HUES48 (cell line): ENCODE measurements at regions not wholly inside any gene's neighbourhood (a gene's known extent, or its start where the extent isn't known, plus 50 kb on each side); places are given as distances from the start of the nearest gene placed in this dataset.

Source experiments
- H3K27ac ChIP-seq: one replicate; pipeline ENCODE4 v1.7.0; 2013; ENCODE audit warnings: low read depth, low read length, inconsistent platforms
- H3K27me3 ChIP-seq: 2 replicates; pipeline ENCODE4 v1.6.1; 2013; ENCODE audit warnings: mild to moderate bottlenecking, low read length; ENCODE audit not compliant: control insufficient read depth, insufficient read depth
- H3K36me3 ChIP-seq: 2 replicates; pipeline ENCODE4 v1.6.1; 2013; ENCODE audit warnings: low read length; ENCODE audit not compliant: control insufficient read depth, insufficient read depth
- H3K4me1 ChIP-seq: 2 replicates; pipeline ENCODE4 v1.6.1; 2013; ENCODE audit warnings: mild to moderate bottlenecking, low read length; ENCODE audit not compliant: control insufficient read depth, insufficient read depth
- H3K4me3 ChIP-seq: 2 replicates; pipeline ENCODE4 v1.5.1; 2013; ENCODE audit warnings: mild to moderate bottlenecking, low read depth, low read length
- H3K9ac ChIP-seq: 2 replicates; pipeline ENCODE4 v1.6.1; 2013; ENCODE audit warnings: mild to moderate bottlenecking, low read depth, low read length, moderate library complexity
- H3K9me3 ChIP-seq: 2 replicates; pipeline ENCODE4 v1.6.1; 2013; ENCODE audit warnings: low read length; ENCODE audit not compliant: control insufficient read depth, insufficient read depth

DNA sequence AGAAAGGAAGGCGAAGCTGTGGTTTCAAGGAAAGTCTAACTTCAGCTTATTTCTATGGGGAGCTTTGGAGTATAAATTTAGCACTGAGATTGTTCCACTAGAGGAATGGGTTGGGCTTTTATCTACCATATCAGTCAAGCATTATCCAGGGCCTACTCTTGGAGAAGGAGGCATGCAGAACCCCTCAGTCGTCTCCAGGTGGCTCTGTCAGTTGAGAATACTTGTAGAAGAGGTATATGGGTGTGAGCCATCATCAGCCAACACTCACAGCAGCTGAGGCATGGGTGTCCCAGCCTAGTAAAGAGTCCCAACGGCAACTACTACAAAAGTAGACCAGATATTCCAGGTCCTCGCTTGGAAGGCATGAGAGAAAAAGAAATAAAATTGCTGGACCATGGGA is 548.5 kb upstream of the GRAMD2B start:
- H3K27ac ChIP-seq, result no peak overlapping the region
- H3K27me3 ChIP-seq, result no peaks in the 10 kb centered on the region
- no peak overlapping the region for H3K4me3 ChIP-seq
- no peaks in the 10 kb centered on the region for H3K9me3 ChIP-seq
- no peak overlapping the region for H3K9ac ChIP-seq
- peaks cover 8% of the 10 kb centered on the region for H3K4me1 ChIP-seq
- H3K36me3 ChIP-seq, result no peaks in the 10 kb centered on the region

GRCh38 chr5:125877248-125877647 is 546.0 kb upstream of the GRAMD2B start:
- no peak overlapping the region for H3K27ac ChIP-seq
- H3K4me3 ChIP-seq, result no peak overlapping the region
- H3K36me3 ChIP-seq, result no peaks in the 10 kb centered on the region
- no peaks in the 10 kb centered on the region for H3K9me3 ChIP-seq
- no peaks in the 10 kb centered on the region for H3K27me3 ChIP-seq
- H3K9ac ChIP-seq, result no peak overlapping the region
- no peaks in the 10 kb centered on the region; the same call in 1 of the 2 replicates for H3K4me1 ChIP-seq

DNA sequence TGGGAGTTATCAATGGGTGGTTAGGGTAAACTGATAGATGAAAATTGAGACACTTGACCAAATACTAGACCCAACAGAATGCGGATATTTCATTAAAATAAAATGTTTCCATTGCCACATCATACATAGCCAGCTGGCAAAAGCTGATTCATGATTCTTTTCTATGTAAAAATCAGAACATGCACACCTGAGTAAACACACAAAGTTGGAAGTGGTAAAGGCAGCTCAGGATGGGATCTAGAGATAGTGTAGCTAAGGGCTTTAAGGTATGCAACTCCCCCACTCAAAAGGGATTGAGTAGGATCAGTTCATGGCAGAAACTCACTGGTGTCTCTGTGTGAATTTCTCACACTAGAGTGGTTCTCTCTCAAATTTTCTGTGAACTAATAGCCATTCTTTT is 541.1 kb upstream of the GRAMD2B start:
- Histone ChIP-seq H3K9ac (no peak overlapping the region), H3K27ac (no peak overlapping the region), H3K4me3 (no peak overlapping the region), H3K4me1 (no peaks in the 10 kb centered on the region; the same call in 1 of the 2 replicates), H3K27me3 (no peaks in the 10 kb centered on the region), H3K36me3 (no peaks in the 10 kb centered on the region), H3K9me3 (no peaks in the 10 kb centered on the region)

DNA sequence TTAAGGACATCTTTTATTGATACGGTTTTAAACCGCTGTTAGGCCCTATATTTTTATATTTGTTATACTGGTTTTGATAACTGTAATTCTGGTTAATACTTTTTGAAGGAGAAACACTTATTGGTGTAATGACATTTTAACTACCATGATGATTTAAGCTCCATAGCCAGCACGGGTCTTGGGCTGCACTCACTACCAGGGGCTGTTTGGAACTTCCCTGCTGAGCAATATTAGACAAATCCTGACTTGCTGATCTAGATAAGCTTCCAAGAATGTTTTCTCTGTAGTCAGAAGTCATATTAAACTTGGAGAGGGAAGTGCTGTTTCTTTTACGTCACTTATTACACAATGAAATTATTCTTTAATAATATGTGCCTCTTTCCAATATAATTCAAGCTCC is 540.0 kb upstream of the GRAMD2B start:
- Histone ChIP-seq H3K36me3 (no peaks in the 10 kb centered on the region), H3K27me3 (no peaks in the 10 kb centered on the region), H3K27ac (no peak overlapping the region), H3K9me3 (no peaks in the 10 kb centered on the region), H3K4me1 (no peaks in the 10 kb centered on the region; the same call in 1 of the 2 replicates), H3K4me3 (no peak overlapping the region), H3K9ac (no peak overlapping the region)

DNA sequence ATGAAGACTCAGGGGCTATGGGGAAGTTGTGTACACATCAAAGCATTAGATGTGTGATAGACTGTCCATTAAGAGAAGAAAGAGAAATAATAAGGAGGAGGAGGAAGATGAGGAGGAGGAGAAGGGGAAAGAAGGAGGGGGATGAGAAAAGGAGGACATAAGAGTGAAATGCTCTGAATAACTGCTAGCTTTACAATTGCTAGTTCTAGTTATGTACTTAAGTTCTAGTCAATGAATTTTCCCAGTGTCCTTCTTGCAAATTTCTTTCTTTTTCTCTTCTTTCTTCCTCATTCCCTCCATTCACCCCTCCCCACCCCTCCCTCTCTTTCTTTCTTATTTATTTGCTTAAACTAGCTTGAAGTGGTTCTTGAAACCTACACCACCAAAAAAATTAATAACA is 534.9 kb upstream of the GRAMD2B start:
- H3K9ac ChIP-seq, result no peak overlapping the region
- no peaks in the 10 kb centered on the region for H3K27me3 ChIP-seq
- H3K4me3 ChIP-seq, result no peak overlapping the region
- H3K9me3 ChIP-seq, result no peaks in the 10 kb centered on the region
- no peaks in the 10 kb centered on the region for H3K4me1 ChIP-seq
- H3K27ac ChIP-seq, result no peak overlapping the region
- H3K36me3 ChIP-seq, result no peaks in the 10 kb centered on the region

GRCh38 chr5:125890511-125890931 is 532.7 kb upstream of the GRAMD2B start:
- no peaks in the 10 kb centered on the region for H3K36me3 ChIP-seq
- H3K4me3 ChIP-seq, result no peak overlapping the region
- H3K9ac ChIP-seq, result no peak overlapping the region
- H3K4me1 ChIP-seq, result no peaks in the 10 kb centered on the region
- no peaks in the 10 kb centered on the region for H3K27me3 ChIP-seq
- no peak overlapping the region for H3K27ac ChIP-seq
- no peaks in the 10 kb centered on the region for H3K9me3 ChIP-seq

- no peaks in the 10 kb centered on the region for H3K27me3 ChIP-seq
- no peak overlapping the region for H3K4me3 ChIP-seq
- no peaks in the 10 kb centered on the region for H3K9me3 ChIP-seq
- H3K27ac ChIP-seq, result no peak overlapping the region
- no peaks in the 10 kb centered on the region for H3K4me1 ChIP-seq
- no peaks in the 10 kb centered on the region for H3K36me3 ChIP-seq
- H3K9ac ChIP-seq, result no peak overlapping the region
Observed at GRCh38 chr5:125891061-125891725, 532.0 kb upstream of the GRAMD2B start.

- Histone ChIP-seq H3K4me1 (no peaks in the 10 kb centered on the region), H3K27ac (no peak overlapping the region), H3K4me3 (no peak overlapping the region), H3K9me3 (no peaks in the 10 kb centered on the region), H3K27me3 (no peaks in the 10 kb centered on the region), H3K9ac (no peak overlapping the region), H3K36me3 (no peaks in the 10 kb centered on the region)
Observed at GRCh38 chr5:125894383-125894782, 528.8 kb upstream of the GRAMD2B start.

GRCh38 chr5:125896368-125896767 is 526.8 kb upstream of the GRAMD2B start:
- Histone ChIP-seq H3K36me3 (no peaks in the 10 kb centered on the region), H3K4me3 (no peak overlapping the region), H3K4me1 (no peaks in the 10 kb centered on the region), H3K27ac (no peak overlapping the region), H3K9ac (no peak overlapping the region), H3K27me3 (no peaks in the 10 kb centered on the region), H3K9me3 (no peaks in the 10 kb centered on the region)

DNA sequence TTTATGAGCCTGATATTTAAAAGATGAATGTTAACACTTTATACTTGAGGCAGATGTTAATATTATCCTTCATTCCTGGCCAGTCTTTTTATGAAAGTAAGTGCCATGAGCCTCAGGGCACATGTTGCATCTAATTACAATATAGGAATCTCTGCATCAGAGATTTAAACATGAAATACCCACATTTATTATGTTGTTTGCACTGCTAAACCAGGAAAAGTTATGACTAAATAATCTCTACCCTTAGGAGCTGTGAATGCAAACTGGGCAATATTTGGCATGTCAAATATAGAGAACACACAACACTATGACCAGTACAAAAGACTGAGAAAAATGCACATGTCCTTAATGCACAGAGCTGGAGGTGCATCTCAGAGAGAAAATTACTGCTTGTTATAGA is 526.1 kb upstream of the GRAMD2B start:
- Histone ChIP-seq H3K4me3 (no peak overlapping the region), H3K27ac (no peak overlapping the region), H3K36me3 (no peaks in the 10 kb centered on the region)

GRCh38 chr5:125898851-125899405 is 524.3 kb upstream of the GRAMD2B start:
- Histone ChIP-seq H3K27me3 (no peaks in the 10 kb centered on the region), H3K9me3 (no peaks in the 10 kb centered on the region), H3K4me3 (no peak overlapping the region), H3K36me3 (no peaks in the 10 kb centered on the region), H3K4me1 (peaks cover 7% of the 10 kb centered on the region; the same call in 1 of the 2 replicates), H3K27ac (no peak overlapping the region), H3K9ac (no peak overlapping the region)

More for the DNA sequence above, 526.1 kb upstream of the GRAMD2B start:
- no peak overlapping the region for H3K9ac ChIP-seq
- H3K27me3 ChIP-seq, result no peaks in the 10 kb centered on the region
- no peaks in the 10 kb centered on the region for H3K4me1 ChIP-seq
- H3K9me3 ChIP-seq, result no peaks in the 10 kb centered on the region
